Kidney tubule cell (primary cell): ENCODE measurements at regions not wholly inside any gene's neighbourhood (a gene's known extent, or its start where the extent isn't known, plus 50 kb on each side); places are given as distances from the start of the nearest gene placed in this dataset.

Experiments used
- DNase-seq: peaks from one replicate; pipeline ENCODE4 v3.0.0-alpha.2; 2018; ENCODE audit warnings: low spot score

GRCh38 chr20:18999086-18999485, 185.5 kb downstream of the SCP2D1 start:
- DNase-seq: peak; percentile 69

- no peak for DNase-seq
These were observed 186.5 kb downstream of the SCP2D1 start for GRCh38 chr20:19000078-19000477.

DNA sequence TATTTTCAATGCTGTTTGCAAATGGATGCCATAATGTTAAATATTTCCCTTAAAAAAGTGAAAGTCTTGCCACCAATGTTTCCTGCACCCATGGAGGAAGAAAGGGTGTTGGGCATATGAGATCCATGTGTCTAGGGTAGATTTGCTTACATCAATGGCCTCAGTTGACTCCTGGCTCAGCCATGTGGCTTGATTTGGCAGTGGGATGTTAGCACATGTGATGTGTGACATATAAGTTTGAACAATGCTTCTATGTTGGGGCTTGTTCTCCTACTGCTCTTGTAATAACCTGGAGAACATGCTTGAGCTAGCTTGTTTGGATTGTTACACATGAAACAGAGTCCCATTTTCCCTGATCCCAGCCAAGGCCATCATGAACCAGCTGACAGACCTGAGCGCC, 187.6 kb downstream of the SCP2D1 start:
- no peak for DNase-seq

- no peak for DNase-seq
These were observed 190.1 kb downstream of the SCP2D1 start for GRCh38 chr20:19003366-19004336.

DNA sequence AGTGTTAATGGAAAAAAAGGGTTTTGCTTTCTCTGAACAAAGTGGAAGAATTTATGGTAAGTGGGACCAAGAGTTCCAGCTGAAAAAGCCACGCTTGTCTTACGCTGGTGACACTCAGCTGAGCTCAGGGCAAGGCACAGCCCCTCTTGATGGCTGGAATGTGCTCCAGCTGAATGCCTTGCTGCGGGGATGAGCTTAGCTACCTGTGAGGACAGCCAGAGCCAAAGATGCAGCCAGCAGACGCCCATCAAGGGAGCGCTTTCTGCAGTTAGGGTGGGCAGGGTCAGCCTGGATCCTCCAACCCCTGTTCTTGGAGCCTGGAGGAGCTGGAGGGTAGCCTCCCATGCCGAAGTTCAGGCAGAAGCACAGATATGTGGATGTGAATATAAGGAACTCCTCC, 191.4 kb downstream of the SCP2D1 start:
- no peak for DNase-seq

DNA sequence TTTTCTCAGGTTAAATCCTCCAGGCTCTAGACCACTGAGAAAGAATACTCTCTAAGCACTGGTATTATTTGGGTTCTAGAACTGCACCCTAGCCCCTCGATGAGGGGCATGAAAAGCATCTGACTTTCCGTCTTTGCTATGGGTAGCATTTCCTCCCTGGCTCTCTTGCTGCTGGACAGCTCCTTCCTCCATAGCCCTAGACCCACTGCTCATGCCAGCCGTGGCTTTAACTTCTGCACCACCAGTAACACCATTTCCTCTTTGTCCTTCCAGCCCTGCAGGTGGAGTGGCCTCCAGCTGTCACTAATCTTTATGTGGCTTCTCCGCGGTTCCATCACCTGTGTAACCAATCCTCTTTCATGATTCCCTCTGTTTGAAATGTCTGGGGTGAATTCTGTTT, 194.9 kb downstream of the SCP2D1 start:
- DNase-seq: no peak

GRCh38 chr20:19009081-19009688, 195.6 kb downstream of the SCP2D1 start:
- DNase-seq: no peak

GRCh38 chr20:19012676-19013075, 199.1 kb downstream of the SCP2D1 start:
- DNase-seq: no peak

DNA sequence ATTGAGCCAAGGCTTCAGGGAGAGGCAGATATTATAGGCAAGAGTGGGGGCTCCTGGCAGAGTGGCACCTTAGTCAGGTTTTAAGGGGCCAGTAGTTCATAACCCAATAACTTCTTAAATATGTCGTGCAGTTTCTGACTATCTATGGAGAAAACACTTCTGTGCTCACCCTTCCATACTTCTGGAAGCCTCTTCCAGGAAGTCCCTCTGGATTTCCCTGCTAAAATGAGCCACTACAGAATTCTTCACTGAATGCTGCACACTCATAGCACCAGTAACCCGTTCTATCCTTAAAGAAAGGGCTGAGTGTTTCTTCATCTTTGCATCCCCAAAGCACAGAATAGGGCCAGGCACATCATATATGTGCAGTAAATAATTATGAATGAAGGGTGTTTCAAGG, 198.5 kb upstream of the SLC24A3 start:
- no peak for DNase-seq

DNA sequence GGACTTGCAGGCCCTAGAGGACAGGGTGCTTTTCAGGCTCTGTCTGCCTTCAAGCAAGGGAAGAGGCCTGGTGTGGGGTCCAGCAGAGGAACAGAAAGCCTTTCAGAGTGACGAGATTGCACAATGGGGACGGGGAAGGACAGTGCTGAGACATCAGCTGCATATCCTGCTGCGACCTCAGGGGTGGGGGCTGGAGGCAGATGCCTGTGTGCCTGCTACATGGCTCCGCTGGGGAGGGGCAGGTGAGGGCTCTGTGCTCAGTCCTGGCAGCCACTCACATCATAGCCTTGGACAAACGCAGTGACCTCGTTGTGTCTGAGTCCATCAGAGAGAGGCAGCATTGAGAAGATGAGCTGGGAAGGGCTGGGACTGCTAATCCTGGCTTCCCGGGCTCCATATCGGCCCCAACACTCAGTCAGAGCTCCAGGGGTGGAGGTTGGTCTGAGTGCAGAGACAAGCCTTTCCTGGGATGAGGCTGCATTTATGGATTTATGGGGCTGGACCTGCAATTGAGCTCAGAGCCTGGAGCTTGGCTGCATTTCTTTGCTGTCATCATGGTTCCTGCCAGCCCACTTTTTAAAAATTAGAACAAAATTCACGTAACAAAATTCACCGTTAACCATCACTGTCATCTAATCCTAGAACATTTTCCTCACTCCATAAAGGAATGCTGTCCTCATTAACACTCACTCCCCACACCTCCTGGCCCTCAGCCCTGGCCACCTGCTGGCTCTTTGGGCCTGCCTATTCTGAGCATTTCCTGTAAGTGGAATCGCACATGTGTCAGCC, 196.9 kb upstream of the SLC24A3 start:
- no peak for DNase-seq

DNA sequence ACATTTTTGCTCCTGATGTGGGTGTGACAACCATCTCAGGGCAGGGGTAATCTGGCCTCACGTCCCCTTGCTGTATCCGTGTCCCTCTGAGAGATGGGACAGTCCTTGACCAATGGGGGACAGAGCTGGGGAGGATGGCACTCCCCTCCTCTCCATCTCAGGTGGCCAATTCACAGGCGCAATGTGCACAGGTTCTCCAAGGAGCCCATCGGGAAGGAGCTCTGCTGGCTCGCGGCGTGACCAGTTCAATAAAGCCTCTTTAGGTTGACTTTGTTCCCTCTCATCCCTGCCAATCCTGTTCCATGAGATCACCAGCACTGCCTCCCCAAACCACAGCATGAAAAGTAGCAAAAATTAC, 196.3 kb upstream of the SLC24A3 start:
- DNase-seq: no peak

- DNase-seq: no peak
These were observed 195.2 kb upstream of the SLC24A3 start for GRCh38 chr20:19017104-19017690.

- DNase-seq: no peak
These were observed 193.6 kb upstream of the SLC24A3 start for GRCh38 chr20:19018881-19019280.

GRCh38 chr20:19019734-19020364, 192.6 kb upstream of the SLC24A3 start:
- no peak for DNase-seq

GRCh38 chr20:19021406-19022117, 190.9 kb upstream of the SLC24A3 start:
- no peak for DNase-seq

DNA sequence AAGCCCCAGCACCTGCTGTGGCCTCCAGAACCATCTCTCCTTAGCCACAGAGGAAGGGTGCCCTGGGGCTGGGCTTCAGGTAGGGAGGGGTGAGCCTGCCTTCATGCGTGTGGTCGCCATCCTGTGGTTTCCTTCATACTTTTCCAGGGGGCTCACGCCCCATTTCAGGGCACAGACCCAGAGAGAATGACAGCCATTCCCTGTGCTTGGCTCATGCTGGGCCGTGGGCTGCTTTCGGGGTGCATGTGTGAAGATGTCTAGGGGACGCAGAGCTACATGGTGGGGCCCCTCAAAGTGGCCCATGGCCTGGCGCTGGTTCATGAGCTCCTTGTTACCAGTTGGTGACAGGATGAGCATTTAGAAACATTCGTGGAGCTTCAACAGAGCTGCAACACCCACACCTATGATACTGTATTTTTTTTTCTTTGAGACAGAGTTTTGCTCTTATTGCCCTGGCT, 190.3 kb upstream of the SLC24A3 start:
- DNase-seq: no peak

DNA sequence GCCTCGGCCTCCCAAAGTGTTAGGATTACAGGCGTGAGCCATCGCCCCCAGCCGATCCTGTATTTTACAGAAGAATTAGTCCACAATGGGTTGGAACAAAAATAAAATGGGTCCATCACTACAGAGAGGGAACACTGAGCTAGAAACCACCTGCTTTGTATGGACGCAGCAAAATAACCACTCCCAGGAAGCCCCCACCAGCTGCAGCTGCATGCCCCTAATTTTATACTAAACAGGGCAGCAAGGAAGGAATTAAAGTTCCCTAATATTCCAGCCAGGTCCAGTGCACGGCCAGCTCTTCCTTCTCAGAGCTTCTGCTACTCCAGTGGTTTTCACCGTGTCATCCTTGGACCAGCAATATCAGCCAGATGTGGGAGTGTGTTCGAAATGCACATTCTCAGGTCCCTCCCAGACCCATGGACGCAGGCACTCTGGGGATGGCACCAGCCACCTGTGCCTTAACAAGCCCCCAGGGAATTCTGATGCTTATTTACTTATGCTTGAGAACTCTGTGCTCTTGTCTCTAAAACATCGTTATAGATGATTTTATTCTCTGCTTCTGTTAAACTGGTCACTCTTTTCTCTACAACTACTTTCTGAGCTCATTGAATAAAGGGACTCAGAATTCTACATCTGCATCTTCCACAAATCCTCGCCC, 189.5 kb upstream of the SLC24A3 start:
- DNase-seq: no peak

- DNase-seq: no peak
These were observed 188.0 kb upstream of the SLC24A3 start for GRCh38 chr20:19024296-19025035.

DNA sequence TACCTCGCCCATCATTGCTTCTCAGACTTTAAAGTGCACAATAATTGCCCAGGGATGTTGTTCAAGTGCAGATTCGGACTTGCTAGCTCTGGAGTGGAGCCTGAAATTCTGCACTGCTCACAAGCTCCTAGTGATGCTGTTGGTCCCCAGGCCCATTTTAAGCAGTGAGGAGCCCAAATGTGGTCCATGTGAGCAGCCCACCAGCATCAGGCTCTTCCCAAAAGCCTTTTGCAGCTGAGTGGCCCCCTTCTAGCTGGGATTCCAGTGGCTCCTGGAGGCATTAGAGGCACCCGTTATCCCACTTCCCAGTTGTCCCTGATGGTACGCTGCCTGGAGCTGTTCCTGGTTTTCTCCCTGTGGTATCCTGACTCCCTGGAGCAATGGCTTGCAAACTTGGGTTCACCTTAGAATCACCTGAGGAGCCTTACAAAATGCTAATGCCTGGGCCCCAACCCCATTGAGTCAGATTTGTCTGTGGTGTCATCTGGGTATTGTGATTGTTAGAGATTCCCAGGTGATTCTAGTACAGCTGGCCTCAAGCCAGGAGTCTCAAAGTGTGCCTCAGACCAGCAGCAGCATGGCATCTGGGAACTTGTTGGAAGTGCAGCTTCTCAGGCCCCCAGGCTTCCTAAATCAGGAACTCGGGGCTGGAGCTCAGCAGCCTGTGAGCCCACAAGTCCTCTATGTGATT, 186.9 kb upstream of the SLC24A3 start:
- DNase-seq: no peak
